Ovary (tissue), 7 donors: ENCODE measurements at regions not wholly inside any gene's neighbourhood (a gene's known extent, or its start where the extent isn't known, plus 50 kb on each side); places are given as distances from the start of the nearest gene placed in this dataset.

ENCODE experiments used
- DNase-seq, 5 donors: peaks; one replicate each; pipeline ENCODE4 v3.0.0-alpha.2; 2019 to 2020
- H3K27ac ChIP-seq, 2 donors: fragments of 200-600 bp; one replicate each; pipeline versions ENCODE4 v1.5.1 to v1.8.0; 2019 to 2022
- H3K27me3 ChIP-seq: fragments of 200-600 bp; one replicate; pipeline ENCODE4 v1.8.0; 2022
- H3K36me3 ChIP-seq: fragments of 200-600 bp; sonication (generic); one replicate; pipeline ENCODE4 v1.5.1; 2019
- H3K4me1 ChIP-seq: one replicate; pipeline ENCODE4 v1.8.1; 2013; ENCODE audit warnings: mild to moderate bottlenecking, moderate library complexity; ENCODE audit not compliant: insufficient read depth
- H3K4me3 ChIP-seq: fragments of 200-600 bp; sonication (generic); one replicate; pipeline ENCODE4 v1.5.1; 2017
- H3K9me3 ChIP-seq, 2 donors: fragments of 200-600 bp in 1 of 2; sonication (generic) in 1 of 2; one replicate each; pipeline versions ENCODE4 v1.5.1 to v1.8.1; 2013 to 2019; ENCODE audit warnings: mild to moderate bottlenecking in 1 of 2, moderate library complexity in 1 of 2
- EP300 ChIP-seq: sonication (generic); formaldehyde crosslinking; IDR thresholded peaks from one replicate; pipeline ENCODE4 v1.6.1; 2017; ENCODE audit warnings: antibody characterized with exemption
- POLR2A ChIP-seq: fragments of 450-650 bp; IDR thresholded peaks from one replicate; pipeline ENCODE4 v1.6.1; 2017; ENCODE audit warnings: antibody characterized with exemption, mild to moderate bottlenecking, moderate library complexity
- WGBS, 3 donors: extraction: QIAGEN DNeasy Blood & Tissue Kit in 1 of 3; methylation state at CpG; one replicate each; pipeline versions ENCODE4 v1.1.5 to v1.1.7; 2013 to 2017; 5-methylcytosine and 5-hydroxymethylcytosine counted together
- intact Hi-C, 4 donors: fragments of 100-400 bp; cut with DNase I; formaldehyde crosslinking; loops; one replicate each; pipeline versions ENCODE4 v1.11.0 to v1.15.1; 2022 to 2023
- TF ChIP-seq, protein P1 (sequence below), 3 donors: fragments of 450-650 bp in 2 of 3; fragments of 200-600 bp in 1 of 3; IDR thresholded peaks; one replicate each; pipeline versions ENCODE4 v1.5.1 to v1.8.0; 2016 to 2022; ENCODE audit warnings: antibody characterized with exemption in 3 of 3, mild to moderate bottlenecking in 1 of 3
- donor health status: DM: no; HTN: no; CAD: no; lungs with moderate emphysema.
- donor health status: DM: no; HTN: no; CAD: no.
- donor health status: Bipolar disorder and iron deficiency.
- donor health status: DM: no; HTN: no; CAD: no.
- donor health status: DM: yes; HTN: yes; CAD: no.

DNA sequence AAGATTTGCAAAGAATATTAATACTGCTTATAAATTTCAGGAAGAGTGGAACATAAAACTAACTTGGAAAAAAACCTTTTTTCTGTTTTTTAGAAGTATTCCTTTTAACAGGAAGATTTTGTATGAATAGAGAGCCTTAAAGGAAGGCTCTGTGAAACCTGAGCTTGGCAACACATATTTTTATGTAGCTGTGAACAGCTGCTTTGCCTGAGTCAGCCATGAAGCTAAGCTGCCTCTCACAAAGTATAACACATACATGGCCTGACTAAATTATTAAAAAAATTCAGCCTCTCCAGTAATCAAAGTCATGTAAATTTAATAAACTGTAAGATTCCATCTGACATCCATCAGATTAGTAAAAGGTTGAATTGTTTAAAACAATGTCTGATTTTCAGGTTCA is 547.5 kb downstream of the ELAVL2 start:
- no peak for DNase-seq
- no peaks in the 10 kb centered on the region for H3K4me1 ChIP-seq
- no peaks in the 10 kb centered on the region for H3K36me3 ChIP-seq
- no peaks in the 10 kb centered on the region for H3K27me3 ChIP-seq
- intact Hi-C loops: no loop called here
- no peak overlapping the region for H3K27ac ChIP-seq
- no peaks in the 10 kb centered on the region for H3K9me3 ChIP-seq
- TF ChIP-seq POLR2A: no peak
- TF ChIP-seq, protein P1, sequence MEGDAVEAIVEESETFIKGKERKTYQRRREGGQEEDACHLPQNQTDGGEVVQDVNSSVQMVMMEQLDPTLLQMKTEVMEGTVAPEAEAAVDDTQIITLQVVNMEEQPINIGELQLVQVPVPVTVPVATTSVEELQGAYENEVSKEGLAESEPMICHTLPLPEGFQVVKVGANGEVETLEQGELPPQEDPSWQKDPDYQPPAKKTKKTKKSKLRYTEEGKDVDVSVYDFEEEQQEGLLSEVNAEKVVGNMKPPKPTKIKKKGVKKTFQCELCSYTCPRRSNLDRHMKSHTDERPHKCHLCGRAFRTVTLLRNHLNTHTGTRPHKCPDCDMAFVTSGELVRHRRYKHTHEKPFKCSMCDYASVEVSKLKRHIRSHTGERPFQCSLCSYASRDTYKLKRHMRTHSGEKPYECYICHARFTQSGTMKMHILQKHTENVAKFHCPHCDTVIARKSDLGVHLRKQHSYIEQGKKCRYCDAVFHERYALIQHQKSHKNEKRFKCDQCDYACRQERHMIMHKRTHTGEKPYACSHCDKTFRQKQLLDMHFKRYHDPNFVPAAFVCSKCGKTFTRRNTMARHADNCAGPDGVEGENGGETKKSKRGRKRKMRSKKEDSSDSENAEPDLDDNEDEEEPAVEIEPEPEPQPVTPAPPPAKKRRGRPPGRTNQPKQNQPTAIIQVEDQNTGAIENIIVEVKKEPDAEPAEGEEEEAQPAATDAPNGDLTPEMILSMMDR (IDR thresholded peaks at IDR 0.05): no peak
- TF ChIP-seq EP300: no peak
- H3K4me3 ChIP-seq: no peak overlapping the region

GRCh38 chr9:23287390-23287789 is 538.6 kb downstream of the ELAVL2 start:
- no peaks in the 10 kb centered on the region for H3K9me3 ChIP-seq
- no peak overlapping the region for H3K27ac ChIP-seq
- intact Hi-C loops: no loop called here
- DNase-seq: no peak
- no peaks in the 10 kb centered on the region for H3K4me1 ChIP-seq
- no peak overlapping the region for H3K4me3 ChIP-seq
- no peaks in the 10 kb centered on the region for H3K36me3 ChIP-seq
- TF ChIP-seq, protein P1 (IDR thresholded peaks at IDR 0.05): no peak
- TF ChIP-seq EP300 (no peak), POLR2A (no peak)
- H3K27me3 ChIP-seq: no peaks in the 10 kb centered on the region
- 25 to 30% (median 30%) methylated on average over 1 of the region's 1 CpG for WGBS, 3 donors

DNA sequence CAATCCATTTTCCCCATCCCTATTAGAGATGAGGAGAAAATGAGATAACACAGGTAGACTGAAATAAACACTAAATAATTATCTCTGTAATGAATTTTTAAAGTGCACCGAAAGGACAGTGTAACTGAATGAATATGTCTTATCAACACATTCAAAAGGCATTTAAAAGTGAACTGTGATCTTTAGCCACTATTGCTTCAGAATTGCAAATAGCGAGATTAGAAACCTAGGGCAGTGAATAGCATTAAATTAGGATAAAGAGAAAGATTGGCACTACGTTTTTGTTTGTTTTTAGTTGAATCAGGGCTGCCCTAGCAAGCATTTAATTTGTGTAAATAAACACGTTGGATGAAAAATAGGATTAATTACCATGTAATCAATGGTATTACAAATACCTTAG is 537.5 kb downstream of the ELAVL2 start:
- no peak for DNase-seq
- no peak overlapping the region for H3K27ac ChIP-seq
- H3K9me3 ChIP-seq: no peaks in the 10 kb centered on the region
- H3K36me3 ChIP-seq: no peaks in the 10 kb centered on the region
- TF ChIP-seq, protein P1 (IDR thresholded peaks at IDR 0.05): no peak
- TF ChIP-seq EP300 (no peak), POLR2A (no peak)
- no peak overlapping the region for H3K4me3 ChIP-seq
- no peaks in the 10 kb centered on the region for H3K27me3 ChIP-seq
- intact Hi-C loops: no loop called here
- WGBS, 3 donors: 51 to 60% (median 54%) methylated on average over 4 of the region's 4 CpGs
- H3K4me1 ChIP-seq: no peaks in the 10 kb centered on the region

DNA sequence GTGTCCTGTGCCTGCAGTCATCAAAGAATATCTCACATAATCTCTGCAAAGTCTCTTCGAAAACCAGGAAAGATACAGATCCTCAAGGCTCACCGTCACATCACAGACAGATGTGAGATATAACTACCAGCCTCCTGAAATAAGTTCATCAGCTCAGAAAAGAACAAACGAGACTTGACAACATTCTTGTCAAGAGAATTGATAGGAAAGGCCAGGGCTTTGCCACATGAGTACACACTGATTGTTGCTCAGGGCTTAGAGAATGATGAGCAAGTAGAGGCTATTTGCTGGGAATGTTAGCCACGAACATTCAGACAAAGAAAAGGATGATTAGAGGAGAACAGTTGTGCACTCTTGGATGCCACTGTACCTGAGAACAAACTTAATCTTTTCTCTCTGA is 535.1 kb downstream of the ELAVL2 start:
- no peak for DNase-seq
- intact Hi-C loops: no loop called here
- WGBS, 3 donors: 64 to 73% (median 68%) methylated on average over 4 of the region's 4 CpGs
- Histone ChIP-seq H3K36me3 (no peaks in the 10 kb centered on the region), H3K27me3 (no peaks in the 10 kb centered on the region), H3K4me1 (no peaks in the 10 kb centered on the region), H3K27ac (no peak overlapping the region), H3K9me3 (no peaks in the 10 kb centered on the region), H3K4me3 (no peak overlapping the region)
- no peak for TF ChIP-seq EP300
- no peak for TF ChIP-seq POLR2A
- TF ChIP-seq, protein P1 (IDR thresholded peaks at IDR 0.05): no peak

GRCh38 chr9:23302281-23302680 is 523.8 kb downstream of the ELAVL2 start:
- TF ChIP-seq, protein P1 (IDR thresholded peaks at IDR 0.05): no peak
- TF ChIP-seq EP300 (no peak), POLR2A (no peak)
- no peaks in the 10 kb centered on the region for H3K9me3 ChIP-seq
- H3K4me1 ChIP-seq: no peaks in the 10 kb centered on the region
- no peak overlapping the region for H3K4me3 ChIP-seq
- intact Hi-C loops: no loop called here
- no peak for DNase-seq
- no peaks in the 10 kb centered on the region for H3K27me3 ChIP-seq
- WGBS, 3 donors: 88 to 92% (median 88%) methylated on average over 4 of the region's 4 CpGs
- no peaks in the 10 kb centered on the region for H3K36me3 ChIP-seq
- no peak overlapping the region for H3K27ac ChIP-seq
